NCI-H345 treated with DMSO at 0.1 percent for 48 hours (cell line): ENCODE measurements at regions not wholly inside any gene's neighbourhood (a gene's known extent, or its start where the extent isn't known, plus 50 kb on each side); places are given as distances from the start of the nearest gene placed in this dataset.

Experiments used
- DNase-seq: peaks from one replicate; lab custom pipeline; 2025; ENCODE audit not compliant: unreplicated experiment; lab: John Stamatoyannopoulos, UW

DNA sequence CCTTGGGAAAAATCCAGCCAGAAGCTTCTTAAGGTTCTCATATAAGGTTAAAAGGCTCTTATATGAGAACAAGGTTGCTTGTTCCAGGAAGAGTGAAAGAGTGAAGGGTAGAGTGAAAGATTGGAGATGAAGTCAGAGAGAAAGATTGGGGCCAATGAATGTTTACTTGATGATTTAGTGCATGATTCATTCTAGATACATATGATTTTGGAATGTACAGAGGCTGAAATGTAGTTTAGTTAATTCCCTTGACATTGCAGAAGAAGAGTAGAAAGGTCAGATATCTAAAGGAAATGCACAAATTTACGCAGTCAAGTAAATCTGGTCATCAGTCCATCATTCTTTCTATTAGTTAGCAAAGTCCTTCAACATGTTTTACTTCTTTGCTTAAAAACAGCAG lies 619.8 kb upstream of the ZNF717 start:
- no peak for DNase-seq

DNA sequence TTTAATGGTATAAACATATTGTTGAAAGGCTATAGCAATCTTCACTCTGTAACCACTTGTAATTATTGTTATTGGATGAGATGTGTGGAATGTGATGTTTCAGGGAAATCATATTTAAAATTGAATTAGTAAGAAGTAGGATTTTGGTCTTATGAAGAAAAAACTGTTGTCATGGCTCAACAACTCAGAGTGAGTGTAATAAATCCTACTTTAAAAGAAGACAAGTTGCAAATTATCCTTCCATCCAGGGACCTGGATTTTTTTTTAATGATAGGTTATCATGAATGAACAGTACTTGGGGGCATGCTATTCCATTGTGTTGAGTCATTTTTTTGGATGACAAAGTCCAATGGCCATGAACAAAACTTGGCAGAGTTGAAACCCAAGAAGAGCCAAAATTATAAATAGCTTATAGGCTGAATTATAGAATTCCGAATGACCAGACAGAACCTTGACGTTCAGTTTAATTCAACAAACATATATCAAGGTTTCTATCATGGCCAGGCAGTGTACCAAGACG lies 625.5 kb upstream of the ZNF717 start:
- DNase-seq: no peak

- DNase-seq: no peak
These were observed 624.5 kb upstream of the ROBO2 start for GRCh38 chr3:76415384-76415783.

DNA sequence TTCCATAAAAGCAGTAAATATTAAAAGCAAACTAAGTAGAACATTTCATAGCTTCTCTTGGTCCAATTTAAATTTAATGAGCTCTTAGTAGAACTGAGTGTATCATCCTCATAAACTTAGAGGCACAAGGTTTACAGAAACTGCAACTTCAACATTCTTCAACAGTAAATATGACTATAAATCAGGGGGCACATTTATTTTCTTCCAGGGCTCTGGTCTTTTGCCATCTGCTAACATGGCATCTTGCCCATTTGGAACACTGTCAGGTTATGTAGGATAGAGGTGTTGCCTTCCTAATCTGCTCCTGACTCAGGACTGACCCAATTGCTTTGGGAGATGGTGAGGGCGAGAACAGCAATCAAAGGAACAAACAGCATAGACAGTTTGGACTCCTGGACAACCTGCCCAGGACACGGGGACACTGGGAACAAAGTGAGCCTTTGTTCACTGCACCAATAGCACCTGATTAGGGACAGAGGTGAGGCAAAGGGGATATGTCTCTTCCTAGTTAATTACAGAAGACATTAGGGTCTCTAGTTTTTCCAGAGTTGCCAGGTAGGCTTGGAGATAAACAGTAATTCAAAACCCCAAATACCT lies 610.2 kb upstream of the ROBO2 start:
- no peak for DNase-seq

DNA sequence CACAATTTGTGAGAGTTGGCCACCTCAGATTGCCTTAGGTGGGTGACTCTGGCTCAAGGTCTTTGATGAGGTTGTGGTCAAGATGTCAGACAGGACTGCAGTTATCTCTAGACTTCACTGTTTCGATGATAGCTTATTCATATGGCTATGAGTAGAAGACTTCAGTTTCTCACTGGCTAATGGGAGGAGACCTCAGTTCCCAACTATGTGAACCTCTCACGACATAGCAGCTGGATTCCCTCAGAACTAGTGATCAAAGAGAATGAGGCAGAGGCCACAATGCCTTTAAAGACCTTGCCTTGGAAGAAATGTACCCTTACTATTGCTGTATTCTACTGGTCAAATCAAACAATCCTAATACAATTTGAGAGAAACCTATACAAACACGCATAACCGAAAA lies 607.5 kb upstream of the ROBO2 start:
- no peak for DNase-seq

DNA sequence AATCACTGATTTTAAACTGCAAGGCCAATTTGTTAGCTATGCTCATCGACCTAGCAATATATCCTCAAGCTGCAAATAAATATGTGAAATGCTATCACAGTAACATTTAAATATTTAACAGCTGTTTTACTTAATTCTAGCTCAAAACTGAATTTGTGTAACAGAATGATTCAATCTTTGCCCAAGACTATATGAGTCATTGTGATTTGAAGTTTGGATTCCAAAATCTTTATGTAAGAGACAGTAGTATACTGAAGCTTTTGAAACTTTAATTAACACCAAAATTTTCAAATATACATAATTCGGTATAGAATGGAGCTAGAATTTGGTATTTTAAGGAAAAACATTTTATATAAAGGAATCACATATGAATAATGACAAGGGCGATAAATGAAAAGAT lies 603.0 kb upstream of the ROBO2 start:
- no peak for DNase-seq

DNA sequence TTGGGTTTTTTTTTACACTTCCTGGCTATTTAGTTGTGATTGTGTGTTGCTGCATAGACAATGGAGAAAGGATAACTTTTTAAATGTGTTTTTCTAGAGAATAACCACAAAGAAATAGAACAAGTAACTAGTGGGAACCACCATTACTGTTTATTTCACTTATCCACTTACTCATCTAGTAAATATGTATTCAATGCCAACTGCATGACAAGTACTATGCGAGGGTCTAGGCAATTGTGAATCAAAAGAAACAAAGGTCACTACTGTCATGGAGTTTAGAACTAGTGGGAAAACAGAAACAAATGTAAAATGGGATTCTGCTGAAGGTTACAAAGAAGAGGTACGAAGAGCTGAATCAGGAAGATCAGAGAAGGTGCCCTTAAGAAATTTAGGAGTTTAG lies 600.9 kb upstream of the ROBO2 start:
- no peak for DNase-seq

DNA sequence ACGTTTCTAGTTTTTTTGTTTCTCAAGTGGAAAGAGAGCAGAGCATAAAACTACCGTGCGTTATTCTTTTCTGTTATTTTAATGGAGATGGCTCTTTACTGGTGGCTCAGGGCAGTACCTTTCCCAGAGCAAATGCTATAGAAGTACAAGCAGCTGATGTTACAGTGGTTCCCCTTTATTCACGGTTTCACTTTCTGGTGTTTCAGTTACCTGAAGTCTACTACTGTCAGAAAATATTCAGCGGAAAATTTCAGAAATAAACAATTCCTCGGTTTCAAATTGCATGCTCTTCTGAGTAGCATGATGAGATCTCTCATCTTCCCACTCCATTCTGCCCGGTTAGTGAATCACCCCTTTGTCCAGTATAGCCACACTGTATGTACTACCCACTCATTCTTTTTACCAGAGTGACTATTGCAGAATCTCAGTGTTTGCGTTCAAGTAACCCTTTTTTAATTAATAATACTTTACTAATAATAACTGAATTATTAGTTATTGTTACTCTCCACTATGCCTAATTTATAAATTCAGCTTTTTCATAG lies 597.5 kb upstream of the ROBO2 start:
- no peak for DNase-seq

GRCh38 chr3:76456322-76456721 lies 583.6 kb upstream of the ROBO2 start:
- no peak for DNase-seq

GRCh38 chr3:76463501-76463900 lies 576.4 kb upstream of the ROBO2 start:
- DNase-seq: no peak

DNA sequence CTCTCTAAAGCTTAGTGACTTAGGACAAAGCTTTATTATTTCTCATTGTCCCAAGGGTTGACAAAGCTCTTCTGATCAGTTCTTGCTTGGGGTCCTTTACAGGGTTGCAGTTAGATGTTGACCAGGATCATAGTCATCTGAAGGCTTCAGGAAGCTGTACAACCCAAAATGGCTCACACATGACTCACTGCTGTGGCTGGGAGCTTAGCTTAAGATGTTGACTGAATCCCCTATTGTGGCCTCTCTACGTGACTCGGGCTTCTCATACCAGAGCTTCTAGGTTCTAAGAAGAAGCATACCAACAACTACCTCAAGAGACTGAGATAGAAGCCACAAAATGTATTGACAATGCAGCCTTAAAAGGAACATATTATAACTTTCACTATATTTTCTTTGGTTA lies 569.6 kb upstream of the ROBO2 start:
- no peak for DNase-seq

GRCh38 chr3:76474632-76475031 lies 565.3 kb upstream of the ROBO2 start:
- no peak for DNase-seq

- DNase-seq: no peak
These were observed 560.7 kb upstream of the ROBO2 start for GRCh38 chr3:76479161-76479650.

- DNase-seq: no peak
These were observed 557.4 kb upstream of the ROBO2 start for GRCh38 chr3:76482510-76482909.

- DNase-seq: no peak
These were observed 552.5 kb upstream of the ROBO2 start for GRCh38 chr3:76487446-76487845.

DNA sequence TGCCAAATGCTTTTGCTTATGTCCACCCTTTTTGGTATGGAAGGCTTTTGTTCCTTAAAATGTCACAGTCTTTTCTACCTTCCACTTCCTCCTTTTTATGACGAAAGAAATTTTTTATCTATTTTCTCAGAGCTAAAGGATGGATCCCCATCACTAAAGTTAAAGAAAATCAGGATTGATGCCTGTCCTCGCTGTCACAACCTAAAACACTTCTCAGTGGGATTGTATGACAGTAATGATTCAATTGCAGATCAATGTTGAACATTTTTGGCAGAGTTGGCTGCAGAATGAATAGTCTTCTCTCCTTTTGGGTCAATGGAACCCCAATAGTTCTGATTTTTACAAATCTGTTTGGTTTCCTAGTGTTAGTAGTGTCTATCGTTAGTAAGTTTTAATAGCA lies 549.8 kb upstream of the ROBO2 start:
- DNase-seq: no peak

DNA sequence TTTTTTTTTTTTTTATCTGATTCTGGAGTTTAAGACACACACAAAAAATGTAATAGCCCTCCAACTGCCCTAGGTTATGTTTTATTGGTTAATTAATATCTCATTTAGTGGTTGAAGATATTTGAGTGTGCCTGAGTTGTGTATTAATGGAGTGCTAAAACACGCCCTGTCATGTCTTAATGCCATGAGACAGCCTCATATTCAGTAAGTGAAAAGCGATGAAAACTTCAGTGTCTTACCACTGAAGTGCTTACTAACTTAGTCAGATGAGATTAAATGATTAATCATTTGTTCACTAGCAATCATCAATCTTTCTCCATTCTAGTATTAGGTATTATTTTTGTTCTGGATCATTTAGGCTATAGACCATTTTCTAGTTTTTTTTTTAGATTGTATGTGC lies 544.7 kb upstream of the ROBO2 start:
- no peak for DNase-seq

- DNase-seq: no peak
These were observed 542.3 kb upstream of the ROBO2 start for GRCh38 chr3:76497636-76498035.

GRCh38 chr3:76500746-76501275 lies 539.1 kb upstream of the ROBO2 start:
- DNase-seq: no peak

DNA sequence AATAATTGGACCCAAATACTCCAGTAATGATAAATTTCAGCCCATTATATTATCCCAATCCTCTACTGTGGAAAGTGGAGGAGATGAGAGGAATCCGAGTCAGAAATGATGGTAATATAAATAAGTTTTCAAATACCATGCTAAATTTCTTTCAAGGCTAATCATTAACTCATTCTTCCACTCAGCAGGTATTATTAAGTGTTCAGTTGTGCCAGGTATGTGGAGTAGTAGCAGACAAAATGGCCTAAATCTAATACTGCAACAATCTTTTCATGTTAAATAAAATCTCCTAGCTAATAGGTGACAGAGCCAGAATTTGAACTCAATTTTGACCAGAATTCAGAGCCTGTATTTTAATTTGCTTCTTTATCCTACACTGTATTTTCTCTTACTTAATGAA lies 538.6 kb upstream of the ROBO2 start:
- DNase-seq: no peak

DNA sequence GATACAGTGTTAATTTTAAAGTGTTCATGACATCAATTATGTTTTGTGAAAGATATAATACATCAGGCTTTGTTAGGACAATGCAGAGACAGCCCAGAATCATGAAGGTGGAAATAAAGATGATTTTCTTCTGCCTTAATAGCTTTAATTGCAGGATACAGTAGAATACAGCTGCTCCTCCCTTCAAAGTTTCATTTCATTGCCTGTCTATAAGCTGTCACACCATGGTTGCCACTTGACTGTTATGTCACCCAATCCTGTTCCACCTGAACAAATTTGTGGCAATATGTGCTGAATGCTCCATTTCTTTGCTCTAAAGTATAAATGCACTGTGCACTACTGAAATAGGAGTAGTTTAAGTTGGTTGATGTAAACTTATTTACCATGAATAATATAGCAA lies 537.8 kb upstream of the ROBO2 start:
- no peak for DNase-seq

DNA sequence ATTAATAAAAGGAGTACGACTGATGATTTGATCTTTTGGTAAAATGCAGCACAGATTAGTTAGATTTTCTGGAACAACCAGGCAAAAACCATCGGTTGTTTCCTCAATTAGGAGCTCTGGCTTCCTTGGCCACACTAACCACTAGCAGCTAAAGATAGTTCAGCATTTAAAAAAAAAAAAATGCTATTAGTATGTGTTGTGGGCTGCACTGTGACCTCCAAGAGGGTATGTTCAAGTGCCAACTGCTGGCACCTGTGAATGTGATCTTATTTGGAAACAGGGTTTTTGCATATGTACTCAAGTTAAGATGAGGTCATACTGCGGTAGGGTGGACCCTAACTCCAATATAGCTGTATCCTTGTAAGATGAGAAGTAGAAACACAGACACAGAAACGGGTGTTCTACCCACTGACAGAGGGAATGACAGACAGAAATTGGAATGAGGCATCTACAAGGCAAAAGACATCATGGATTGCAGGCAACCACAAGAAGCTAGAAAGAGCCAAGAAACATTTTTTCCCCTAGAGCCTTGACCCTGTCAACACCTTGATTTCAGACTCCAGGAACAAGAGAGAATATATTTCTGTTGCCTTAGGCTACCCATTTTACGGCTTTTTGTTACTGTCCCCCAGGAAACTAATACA lies 534.6 kb upstream of the ROBO2 start:
- DNase-seq: no peak
